Duodenal mucosa (tissue), 2 donors: ENCODE measurements at regions not wholly inside any gene's neighbourhood (a gene's known extent, or its start where the extent isn't known, plus 50 kb on each side); places are given as distances from the start of the nearest gene placed in this dataset.

Experiments used
- H3K27ac ChIP-seq: one replicate; pipeline ENCODE4 v1.7.0; 2013; ENCODE audit warnings: low read depth, low read length
- H3K27me3 ChIP-seq, 2 donors: one replicate each; pipeline ENCODE4 v1.7.0; 2013; ENCODE audit warnings: low read length in 2 of 2, control low read depth in 1 of 2; ENCODE audit not compliant: insufficient read depth in 2 of 2, control insufficient read depth in 1 of 2
- H3K36me3 ChIP-seq, 2 donors: one replicate each; pipeline ENCODE4 v1.7.0; 2013; ENCODE audit warnings: low read length in 2 of 2, control low read depth in 1 of 2; ENCODE audit not compliant: insufficient read depth in 2 of 2, control insufficient read depth in 1 of 2
- H3K4me1 ChIP-seq, 2 donors: one replicate each; pipeline ENCODE4 v1.7.0; 2013; ENCODE audit warnings: low read length in 2 of 2, control low read depth in 1 of 2; ENCODE audit not compliant: insufficient read depth in 2 of 2, control insufficient read depth in 1 of 2
- H3K4me3 ChIP-seq, 2 donors: one replicate each; pipeline ENCODE4 v1.7.0; 2013; ENCODE audit warnings: low read length in 2 of 2, low read depth in 1 of 2
- H3K9ac ChIP-seq, 2 donors: one replicate each; pipeline ENCODE4 v1.7.0; 2013; ENCODE audit warnings: low read length in 2 of 2, low read depth in 1 of 2
- H3K9me3 ChIP-seq, 2 donors: one replicate each; pipeline ENCODE4 v1.7.0; 2013; ENCODE audit warnings: low read length in 2 of 2, control low read depth in 1 of 2; ENCODE audit not compliant: control insufficient read depth in 1 of 2

GRCh38 chr18:41899535-41899934 is 55.5 kb upstream of the PIK3C3 start:
- H3K36me3 ChIP-seq = no peaks in the 10 kb centered on the region
- no peak overlapping the region for H3K4me3 ChIP-seq
- H3K4me1 ChIP-seq = no peaks in the 10 kb centered on the region
- no peak overlapping the region for H3K27ac ChIP-seq
- H3K27me3 ChIP-seq = no peaks in the 10 kb centered on the region
- peaks cover 4 to 8% of the 10 kb centered on the region in 2 donors for H3K9me3 ChIP-seq
- no peak overlapping the region for H3K9ac ChIP-seq

GRCh38 chr18:41893432-41893831 is 61.6 kb upstream of the PIK3C3 start:
- no peak overlapping the region for H3K4me3 ChIP-seq
- H3K36me3 ChIP-seq = no peaks in the 10 kb centered on the region
- no peaks in the 10 kb centered on the region for H3K27me3 ChIP-seq
- H3K9me3 ChIP-seq = peaks cover 4 to 8% of the 10 kb centered on the region in 2 donors
- no peak overlapping the region for H3K27ac ChIP-seq
- no peaks in the 10 kb centered on the region for H3K4me1 ChIP-seq
- H3K9ac ChIP-seq = no peak overlapping the region

- no peaks in the 10 kb centered on the region for H3K9me3 ChIP-seq
- H3K4me3 ChIP-seq = no peak overlapping the region
- H3K27me3 ChIP-seq = no peaks in the 10 kb centered on the region
- H3K4me1 ChIP-seq = no peaks in the 10 kb centered on the region
- H3K27ac ChIP-seq = no peak overlapping the region
- H3K36me3 ChIP-seq = no peaks in the 10 kb centered on the region
- no peak overlapping the region for H3K9ac ChIP-seq
These were observed 67.9 kb upstream of the PIK3C3 start for GRCh38 chr18:41887100-41887499.

- no peaks in the 10 kb centered on the region for H3K36me3 ChIP-seq
- no peak overlapping the region for H3K27ac ChIP-seq
- H3K27me3 ChIP-seq = no peaks in the 10 kb centered on the region
- no peaks in the 10 kb centered on the region for H3K9me3 ChIP-seq
- no peak overlapping the region for H3K4me3 ChIP-seq
- no peak overlapping the region for H3K9ac ChIP-seq
- no peaks in the 10 kb centered on the region for H3K4me1 ChIP-seq
These were observed 68.8 kb upstream of the PIK3C3 start for GRCh38 chr18:41886126-41886807.

- Histone ChIP-seq H3K9me3 (no peaks in the 10 kb centered on the region), H3K9ac (no peak overlapping the region), H3K4me1 (no peaks in the 10 kb centered on the region), H3K4me3 (no peak overlapping the region), H3K27me3 (no peaks in the 10 kb centered on the region), H3K27ac (no peak overlapping the region), H3K36me3 (no peaks in the 10 kb centered on the region)
These were observed 73.7 kb upstream of the PIK3C3 start for GRCh38 chr18:41881285-41881684.

- no peaks in the 10 kb centered on the region for H3K27me3 ChIP-seq
- H3K9ac ChIP-seq = no peak overlapping the region
- no peaks in the 10 kb centered on the region for H3K9me3 ChIP-seq
- H3K36me3 ChIP-seq = no peaks in the 10 kb centered on the region
- H3K4me1 ChIP-seq = no peaks in the 10 kb centered on the region
- H3K27ac ChIP-seq = no peak overlapping the region
- H3K4me3 ChIP-seq = no peak overlapping the region
These were observed 75.8 kb upstream of the PIK3C3 start for GRCh38 chr18:41879256-41879655.

- no peaks in the 10 kb centered on the region for H3K4me1 ChIP-seq
- no peaks in the 10 kb centered on the region for H3K27me3 ChIP-seq
- no peak overlapping the region for H3K27ac ChIP-seq
These were observed 79.8 kb upstream of the PIK3C3 start for GRCh38 chr18:41875094-41875780.

GRCh38 chr18:41873730-41874129 is 81.3 kb upstream of the PIK3C3 start:
- no peak overlapping the region for H3K27ac ChIP-seq
- no peak overlapping the region for H3K9ac ChIP-seq

More at GRCh38 chr18:41875094-41875780, 79.8 kb upstream of the PIK3C3 start:
- Histone ChIP-seq H3K4me3 (no peak overlapping the region), H3K9me3 (no peaks in the 10 kb centered on the region), H3K9ac (no peak overlapping the region), H3K36me3 (no peaks in the 10 kb centered on the region)

GRCh38 chr18:41872206-41872605 is 82.8 kb upstream of the PIK3C3 start:
- H3K9me3 ChIP-seq = no peaks in the 10 kb centered on the region
- H3K4me1 ChIP-seq = no peaks in the 10 kb centered on the region
- H3K36me3 ChIP-seq = no peaks in the 10 kb centered on the region
- no peaks in the 10 kb centered on the region for H3K27me3 ChIP-seq
- H3K9ac ChIP-seq = no peak overlapping the region
- no peak overlapping the region for H3K27ac ChIP-seq
- no peak overlapping the region for H3K4me3 ChIP-seq

More at GRCh38 chr18:41873730-41874129, 81.3 kb upstream of the PIK3C3 start:
- H3K4me1 ChIP-seq = no peaks in the 10 kb centered on the region
- no peaks in the 10 kb centered on the region for H3K27me3 ChIP-seq
- H3K36me3 ChIP-seq = no peaks in the 10 kb centered on the region
- no peaks in the 10 kb centered on the region for H3K9me3 ChIP-seq
- no peak overlapping the region for H3K4me3 ChIP-seq

- Histone ChIP-seq H3K36me3 (no peaks in the 10 kb centered on the region), H3K4me1 (no peaks in the 10 kb centered on the region), H3K4me3 (no peak overlapping the region), H3K27ac (no peak overlapping the region), H3K27me3 (no peaks in the 10 kb centered on the region), H3K9ac (no peak overlapping the region), H3K9me3 (no peaks in the 10 kb centered on the region)
These were observed 83.6 kb upstream of the PIK3C3 start for GRCh38 chr18:41871229-41872000.
